B cell (primary cell): ENCODE measurements at regions not wholly inside any gene's neighbourhood (a gene's known extent, or its start where the extent isn't known, plus 50 kb on each side); places are given as distances from the start of the nearest gene placed in this dataset.

ENCODE experiments used
- ATAC-seq: fragments of 200-7000 bp; cut with Tn5 transposase; one replicate; pipeline ENCODE4 v1.10.0; 2021; ENCODE audit warnings: low read depth, mild to moderate bottlenecking, moderate number of reproducible peaks, moderate library complexity
- CTCF ChIA-PET: fragments of 350-600 bp; sonication (Branson Sonifier 250); formaldehyde crosslinking; loops from one replicate; lab custom pipeline; 2021; ENCODE audit warnings: antibody characterized with exemption, inconsistent platforms; lab: Charles Lee
- POLR2A ChIA-PET: fragments of 350-600 bp; sonication (Branson Sonifier 250); formaldehyde crosslinking; loops from one replicate; lab custom pipeline; 2021; ENCODE audit warnings: antibody characterized with exemption; lab: Charles Lee
- DNase-seq: peaks from one replicate; pipeline ENCODE4 v3.0.0; 2013
- H2AFZ ChIP-seq: 2 replicates; pipeline ENCODE4 v1.6.1; 2012; ENCODE audit warnings: mild to moderate bottlenecking, low read depth, low read length; ENCODE audit not compliant: insufficient read depth, poor library complexity, severe bottlenecking
- H3K27ac ChIP-seq, 2 donors: 1 replicate in 1 of 2; 2 replicates in 1 of 2; pipeline ENCODE4 v1.5.1; 2012 to 2013; ENCODE audit warnings: low read length in 2 of 2, mild to moderate bottlenecking in 2 of 2, moderate library complexity in 1 of 2
- H3K27me3 ChIP-seq, 4 experiments: fragments of 200-600 bp in 1 of 4; sonication (generic) in 1 of 4; replicated peaks in 1 of 4; 1 replicate in 2 of 4; 2 replicates in 2 of 4; pipeline versions ENCODE4 v1.6.1 to v1.7.0; 2013 to 2016; ENCODE audit warnings: low read length in 3 of 4, mild to moderate bottlenecking in 2 of 4, mixed read lengths in 1 of 4, moderate library complexity in 1 of 4; ENCODE audit not compliant: insufficient read depth in 4 of 4, control insufficient read depth in 3 of 4; ENCODE audit errors: control extremely low read depth in 1 of 4
- H3K36me3 ChIP-seq, 2 experiments: replicated peaks in 1 of 2; 1 replicate in 1 of 2; 2 replicates in 1 of 2; pipeline versions ENCODE4 v1.6.1 to v1.7.1; 2013; ENCODE audit warnings: low read length in 1 of 2; ENCODE audit not compliant: insufficient read depth in 2 of 2, control insufficient read depth in 1 of 2; ENCODE audit errors: control extremely low read depth in 1 of 2, extremely low read depth in 1 of 2
- H3K4me1 ChIP-seq, 2 donors: fragments of 200-600 bp in 1 of 2; sonication (generic) in 1 of 2; 1 replicate in 1 of 2; 2 replicates in 1 of 2; pipeline versions ENCODE4 v1.5.1 to v1.6.1; 2013 to 2017; ENCODE audit warnings: low read length in 2 of 2; ENCODE audit not compliant: control insufficient read depth in 2 of 2, insufficient read depth in 2 of 2
- H3K4me2 ChIP-seq: replicated peaks from 2 replicates; pipeline ENCODE3; 2012; ENCODE audit warnings: mild to moderate bottlenecking, low read depth, low read length; ENCODE audit not compliant: poor library complexity, severe bottlenecking
- H3K4me3 ChIP-seq, 5 experiments: fragments of 200-600 bp in 1 of 5; sonication (generic) in 1 of 5; 1 replicate in 3 of 5; 2 replicates in 2 of 5; pipeline versions ENCODE4 v1.5.1 to v1.7.0; 2011 to 2016; ENCODE audit warnings: low read length in 4 of 5, mild to moderate bottlenecking in 4 of 5, low read depth in 2 of 5, control low read depth in 1 of 5, moderate library complexity in 1 of 5; ENCODE audit not compliant: insufficient read depth in 1 of 5; ENCODE audit errors: control extremely low read depth in 1 of 5, extremely low read depth in 1 of 5
- H3K79me2 ChIP-seq: fragments of 200-600 bp; sonication (generic); one replicate; pipeline ENCODE4 v1.6.0; 2016; ENCODE audit warnings: low read length; ENCODE audit not compliant: control insufficient read depth, insufficient read depth
- H3K9ac ChIP-seq: fragments of 200-600 bp; sonication (generic); 2 replicates; pipeline ENCODE4 v1.6.1; 2017; ENCODE audit warnings: mild to moderate bottlenecking, low read length, moderate library complexity
- H3K9me3 ChIP-seq, 3 donors: one replicate each; pipeline versions ENCODE4 v1.6.1 to v1.7.1; 2013; ENCODE audit warnings: low read length in 2 of 3; ENCODE audit not compliant: control insufficient read depth in 2 of 3, insufficient read depth in 1 of 3; ENCODE audit errors: control extremely low read depth in 1 of 3
- H4K20me1 ChIP-seq: 2 replicates; pipeline ENCODE4 v1.6.0; 2012; ENCODE audit warnings: mild to moderate bottlenecking, low read length; ENCODE audit not compliant: insufficient read depth, control insufficient read depth, poor library complexity, severe bottlenecking
- H3K27ac Mint-ChIP-seq: one replicate; pipeline ENCODE4 v1.8.0; 2021; ENCODE audit warnings: mixed read lengths
- H3K27me3 Mint-ChIP-seq: one replicate; pipeline ENCODE4 v1.8.0; 2021; ENCODE audit warnings: mixed read lengths
- H3K4me1 Mint-ChIP-seq: one replicate; pipeline ENCODE4 v1.8.0; 2021; ENCODE audit warnings: mixed read lengths
- H3K4me3 Mint-ChIP-seq: one replicate; pipeline ENCODE4 v1.8.0; 2021; ENCODE audit warnings: mixed read lengths
- H3K9me3 Mint-ChIP-seq: one replicate; pipeline ENCODE4 v1.8.0; 2022; ENCODE audit warnings: mixed read lengths; ENCODE audit not compliant: insufficient read depth
- EZH2 ChIP-seq: IDR thresholded peaks from 2 replicates; pipeline ENCODE4 v1.6.1; 2012; ENCODE audit warnings: borderline replicate concordance, low read depth, mild to moderate bottlenecking, moderate library complexity, low read length; ENCODE audit not compliant: insufficient read depth, poor library complexity, severe bottlenecking
- WGBS: methylation state at CpG from one replicate; pipeline ENCODE4 v1.1.5; 2013; ENCODE audit warnings: missing lambda C conversion rate; ENCODE audit not compliant: insufficient coverage; 5-methylcytosine and 5-hydroxymethylcytosine counted together
- intact Hi-C: fragments of 100-400 bp; cut with micrococcal nuclease; formaldehyde crosslinking; loops from one replicate; pipeline ENCODE4 v1.10.0; 2022
- TF ChIP-seq, protein P1 (sequence below): fragments of 200-600 bp; IDR thresholded peaks from one replicate; pipeline ENCODE4 v1.8.0; 2022; ENCODE audit warnings: antibody characterized with exemption, mild to moderate bottlenecking

DNA sequence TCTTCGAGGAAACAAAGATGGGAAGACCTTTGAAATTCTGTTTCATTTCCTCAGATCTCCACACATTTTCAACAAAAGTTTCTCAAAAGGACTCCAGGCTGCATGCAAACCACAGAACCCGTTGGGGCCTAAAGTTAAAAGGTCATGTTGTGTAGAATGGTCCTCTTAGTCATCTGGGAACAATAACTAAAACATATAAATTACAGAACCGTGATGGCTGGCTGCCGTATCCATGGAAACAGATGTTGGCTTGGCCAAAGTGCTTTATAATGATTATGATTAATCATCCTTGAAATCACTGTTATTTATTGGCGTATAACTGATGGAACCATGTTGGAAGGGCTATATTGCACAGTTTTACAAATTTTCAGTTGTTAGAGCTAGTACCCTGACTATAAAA is 182.8 kb upstream of the CRIM1 start:
- H3K4me3 Mint-ChIP-seq: no peak overlapping the region
- Histone ChIP-seq H3K27me3 (no peaks in the 10 kb centered on the region), H2AFZ (no peak overlapping the region), H3K79me2 (no peaks in the 10 kb centered on the region), H3K9me3 (no peaks in the 10 kb centered on the region), H3K36me3 (no peaks in the 10 kb centered on the region), H4K20me1 (no peaks in the 10 kb centered on the region), H3K4me3 (no peak overlapping the region), H3K9ac (no peak overlapping the region), H3K4me1 (no peaks in the 10 kb centered on the region), H3K27ac (no peak overlapping the region), H3K4me2 (no peak overlapping the region)
- no peaks in the 10 kb centered on the region for H3K27me3 Mint-ChIP-seq
- no peak for ATAC-seq
- no peak for TF ChIP-seq EZH2
- TF ChIP-seq, protein P1, sequence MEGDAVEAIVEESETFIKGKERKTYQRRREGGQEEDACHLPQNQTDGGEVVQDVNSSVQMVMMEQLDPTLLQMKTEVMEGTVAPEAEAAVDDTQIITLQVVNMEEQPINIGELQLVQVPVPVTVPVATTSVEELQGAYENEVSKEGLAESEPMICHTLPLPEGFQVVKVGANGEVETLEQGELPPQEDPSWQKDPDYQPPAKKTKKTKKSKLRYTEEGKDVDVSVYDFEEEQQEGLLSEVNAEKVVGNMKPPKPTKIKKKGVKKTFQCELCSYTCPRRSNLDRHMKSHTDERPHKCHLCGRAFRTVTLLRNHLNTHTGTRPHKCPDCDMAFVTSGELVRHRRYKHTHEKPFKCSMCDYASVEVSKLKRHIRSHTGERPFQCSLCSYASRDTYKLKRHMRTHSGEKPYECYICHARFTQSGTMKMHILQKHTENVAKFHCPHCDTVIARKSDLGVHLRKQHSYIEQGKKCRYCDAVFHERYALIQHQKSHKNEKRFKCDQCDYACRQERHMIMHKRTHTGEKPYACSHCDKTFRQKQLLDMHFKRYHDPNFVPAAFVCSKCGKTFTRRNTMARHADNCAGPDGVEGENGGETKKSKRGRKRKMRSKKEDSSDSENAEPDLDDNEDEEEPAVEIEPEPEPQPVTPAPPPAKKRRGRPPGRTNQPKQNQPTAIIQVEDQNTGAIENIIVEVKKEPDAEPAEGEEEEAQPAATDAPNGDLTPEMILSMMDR: no peak
- intact Hi-C loops: no loop called here
- no peak for DNase-seq
- no peaks in the 10 kb centered on the region for H3K4me1 Mint-ChIP-seq
- ChIA-PET CTCF (no interaction called here), POLR2A (no interaction called here)
- H3K9me3 Mint-ChIP-seq: no peaks in the 10 kb centered on the region
- no CpG with 5 or more reads among the region's 5 CpGs for WGBS
- no peak overlapping the region for H3K27ac Mint-ChIP-seq

DNA sequence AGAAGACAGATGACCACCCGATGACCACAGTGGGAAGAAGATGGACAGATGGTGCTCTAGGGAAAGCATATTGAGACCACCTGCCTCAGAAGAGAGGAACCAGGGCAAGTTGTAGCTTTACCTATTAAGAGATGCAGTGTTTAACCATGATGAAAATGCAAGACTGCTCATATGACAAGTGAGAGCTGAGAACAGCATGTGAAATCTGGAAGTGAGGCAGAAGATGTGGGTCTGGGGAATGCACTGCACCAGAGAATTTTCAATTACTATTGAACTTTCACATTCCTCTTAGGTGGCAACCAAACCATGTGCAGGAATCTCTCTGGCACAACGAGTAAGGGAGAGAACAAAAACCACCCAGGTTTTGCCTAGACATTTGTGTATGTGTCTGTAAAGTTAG is 184.8 kb upstream of the CRIM1 start:
- ATAC-seq (no peak), DNase-seq (no peak)
- Mint-ChIP-seq H3K4me3 (no peak overlapping the region), H3K27ac (no peak overlapping the region), H3K9me3 (no peaks in the 10 kb centered on the region), H3K4me1 (no peaks in the 10 kb centered on the region), H3K27me3 (no peaks in the 10 kb centered on the region)
- Histone ChIP-seq H3K9ac (no peak overlapping the region), H3K27ac (no peak overlapping the region), H3K9me3 (no peaks in the 10 kb centered on the region), H3K4me1 (no peaks in the 10 kb centered on the region), H3K27me3 (no peaks in the 10 kb centered on the region), H3K36me3 (no peaks in the 10 kb centered on the region), H3K4me3 (no peak overlapping the region), H3K79me2 (no peaks in the 10 kb centered on the region), H2AFZ (no peak overlapping the region), H3K4me2 (no peak overlapping the region), H4K20me1 (no peaks in the 10 kb centered on the region)
- WGBS: 92% methylated on average over 1 of the region's 2 CpGs
- ChIA-PET POLR2A (no interaction called here), CTCF (no interaction called here)
- TF ChIP-seq EZH2: no peak
- TF ChIP-seq, protein P1: no peak
- intact Hi-C loops: no loop called here
